LNCaP clone FGC (cell line): ENCODE measurements at regions not wholly inside any gene's neighbourhood (a gene's known extent, or its start where the extent isn't known, plus 50 kb on each side); places are given as distances from the start of the nearest gene placed in this dataset.

Experiments
- DNase-seq: peaks from one replicate; pipeline ENCODE4 v3.0.0-alpha.2; 2011; ENCODE audit warnings: low read depth
- H3K4me3 ChIP-seq: 2 replicates; pipeline ENCODE4 v1.5.1; 2011; ENCODE audit warnings: mild to moderate bottlenecking, low read depth, low read length, control low read depth
- CTCF ChIP-seq: IDR thresholded peaks from 2 replicates; pipeline ENCODE4 v1.5.1; 2012; ENCODE audit warnings: mild to moderate bottlenecking; ENCODE audit not compliant: control insufficient read depth, insufficient read depth; ENCODE audit errors: extremely low read depth

GRCh38 chrX:102018208-102018607 is 86.4 kb upstream of the ZMAT1 start:
- H3K4me3 ChIP-seq, result no peak overlapping the region
- no peak for TF ChIP-seq CTCF
- no peak for DNase-seq

GRCh38 chrX:102008901-102009300 is 77.1 kb upstream of the ZMAT1 start:
- no peak for TF ChIP-seq CTCF
- no peak overlapping the region for H3K4me3 ChIP-seq

GRCh38 chrX:101999644-102000539 is 68.1 kb upstream of the ZMAT1 start:
- no peak overlapping the region for H3K4me3 ChIP-seq
- no peak for DNase-seq
- no peak for TF ChIP-seq CTCF

More at GRCh38 chrX:102008901-102009300, 77.1 kb upstream of the ZMAT1 start:
- no peak for DNase-seq

- H3K4me3 ChIP-seq, result no peak overlapping the region
- DNase-seq, result no peak
- no peak for TF ChIP-seq CTCF
Observed at GRCh38 chrX:101993335-101993734, 61.5 kb upstream of the ZMAT1 start.

- no peak for TF ChIP-seq CTCF
- H3K4me3 ChIP-seq, result no peak overlapping the region
- no peak for DNase-seq
Observed at GRCh38 chrX:101986586-101986985, 54.8 kb upstream of the ZMAT1 start.
